Activated CD4-positive, alpha-beta memory T cell treated with anti-CD3 and anti-CD28 coated beads, Interleukin-2, amount 10 ng/mL, durations not matched to agents 7 days and 5 days (primary cell): ENCODE measurements at regions not wholly inside any gene's neighbourhood (a gene's known extent, or its start where the extent isn't known, plus 50 kb on each side); places are given as distances from the start of the nearest gene placed in this dataset.
A peak's percentile ranks its signal among the peaks of the same experiment; 100 is the strongest.

Experiments
- CTCF ChIA-PET: fragments of 350-600 bp; sonication (Branson Sonifier 250); formaldehyde crosslinking; loops from one replicate; lab custom pipeline; 2021; ENCODE audit warnings: antibody characterized with exemption, inconsistent platforms; lab: Charles Lee
- POLR2A ChIA-PET: fragments of 350-600 bp; sonication (Branson Sonifier 250); formaldehyde crosslinking; loops from one replicate; lab custom pipeline; 2021; ENCODE audit warnings: antibody characterized with exemption; lab: Charles Lee
- DNase-seq: peaks from one replicate; pipeline ENCODE4 v3.0.0-alpha.2; 2020
- H3K27ac Mint-ChIP-seq: one replicate; pipeline ENCODE4 v1.8.0; 2021; ENCODE audit warnings: mild to moderate bottlenecking, mixed read lengths
- H3K27me3 Mint-ChIP-seq: one replicate; pipeline ENCODE4 v1.8.0; 2021; ENCODE audit warnings: mixed read lengths
- H3K36me3 Mint-ChIP-seq: one replicate; pipeline ENCODE4 v1.8.0; 2021; ENCODE audit warnings: low read depth, mixed read lengths
- H3K4me1 Mint-ChIP-seq: one replicate; pipeline ENCODE4 v1.8.0; 2021; ENCODE audit warnings: mixed read lengths
- H3K4me3 Mint-ChIP-seq: one replicate; pipeline ENCODE4 v1.8.0; 2021; ENCODE audit warnings: mild to moderate bottlenecking, mixed read lengths
- H3K9me3 Mint-ChIP-seq: one replicate; pipeline ENCODE4 v1.8.0; 2021; ENCODE audit warnings: mixed read lengths

DNA sequence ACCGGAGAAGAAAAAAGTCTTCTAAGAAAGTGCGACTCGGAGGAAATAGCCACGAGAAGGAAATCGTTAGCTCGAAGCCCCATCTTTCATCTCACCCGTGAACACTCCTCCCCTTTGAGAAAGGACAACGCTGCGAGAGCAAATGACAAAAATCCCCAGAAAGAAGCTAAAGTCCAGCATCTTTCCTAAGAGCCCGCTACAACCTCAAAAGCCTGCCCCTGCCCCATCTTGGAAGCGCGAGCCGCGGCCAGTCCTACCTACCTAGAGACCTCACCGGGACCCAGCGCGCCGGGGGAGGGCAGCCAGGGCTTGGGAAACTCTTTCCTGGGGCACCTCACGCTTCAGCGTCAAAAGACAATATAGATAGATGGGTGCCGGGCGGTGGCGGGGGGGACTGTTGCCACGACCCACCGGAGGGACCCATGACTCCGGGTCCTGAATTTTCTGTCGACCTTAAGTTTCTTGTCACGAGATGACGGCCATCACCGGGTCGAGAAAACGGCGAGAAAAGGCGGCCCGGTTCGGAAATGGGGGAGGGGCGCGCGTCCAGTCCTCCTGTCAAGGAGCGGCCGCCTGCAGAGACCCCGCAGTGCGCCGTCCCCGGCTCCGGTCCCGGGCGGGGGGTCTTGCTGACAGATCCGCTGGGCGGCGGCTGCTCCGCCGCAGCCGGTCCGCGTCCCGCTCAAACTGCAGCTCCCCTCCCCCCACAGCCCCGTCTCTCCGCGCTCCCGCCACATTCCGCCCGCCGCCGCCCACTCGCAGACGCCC lies 65.9 kb downstream of the KCNRG start:
- Mint-ChIP-seq H3K4me1 (peaks cover 45% of the 10 kb centered on the region), H3K4me3 (peak overlapping the region; percentile 98), H3K9me3 (no peaks in the 10 kb centered on the region), H3K27ac (peak overlapping the region; percentile 99), H3K36me3 (peaks cover 48% of the 10 kb centered on the region), H3K27me3 (no peaks in the 10 kb centered on the region)
- DNase-seq: peak; percentile 63
- CTCF ChIA-PET: interaction anchor here (1.0 to 10.0 kb wide), 10 partner anchors 45 to 988 kb away, joined by 3 to 82 read pairs (median 10); partner anchors contain the start of genes SPRYD7 and TRIM13
- POLR2A ChIA-PET: interaction anchor here (0.6 to 21.3 kb wide), 44 partner anchors 10 to 1372 kb away, joined by 3 to 661 read pairs (median 4); partner anchors contain the start of genes CAB39L, INTS6, KPNA3 and PHF11

DNA sequence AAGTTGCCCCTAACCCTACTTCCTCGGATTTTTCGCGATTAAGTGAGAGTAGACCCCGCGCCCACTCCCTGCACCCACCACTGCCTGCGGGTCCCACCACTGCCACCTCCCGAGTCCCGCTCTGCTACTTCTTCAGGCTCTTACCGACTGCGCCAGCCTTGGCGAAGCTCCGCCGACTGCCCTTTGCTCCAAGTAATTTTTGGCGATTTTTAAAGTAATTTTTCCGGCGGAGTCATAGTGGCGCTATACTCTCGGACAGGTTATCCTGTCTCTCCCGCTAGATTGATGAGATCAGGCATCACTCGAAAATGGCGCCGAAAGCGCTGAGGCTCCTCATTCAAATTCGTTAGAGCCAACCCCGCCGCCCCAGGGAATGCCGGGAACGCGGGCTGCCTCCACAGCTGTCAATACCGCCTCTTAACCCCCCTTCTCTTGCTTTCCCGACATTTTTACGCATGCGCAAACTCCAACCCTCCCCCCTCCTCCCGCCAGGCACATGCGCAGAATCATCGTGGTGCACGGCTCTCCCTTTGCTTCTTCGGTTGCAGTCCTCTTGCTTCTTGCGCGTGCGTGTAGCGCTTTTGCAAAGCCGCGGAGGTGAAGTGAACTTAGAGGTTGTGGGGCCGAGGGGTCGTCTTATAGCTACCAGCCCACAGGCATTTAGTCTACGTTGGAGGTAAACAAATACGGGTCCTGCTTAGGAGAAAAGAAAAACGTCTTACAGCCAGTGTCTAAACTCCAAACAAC lies 66.6 kb downstream of the KCNRG start:
- no peaks in the 10 kb centered on the region for H3K9me3 Mint-ChIP-seq
- peaks cover 41% of the 10 kb centered on the region for H3K4me1 Mint-ChIP-seq
- H3K27me3 Mint-ChIP-seq: no peaks in the 10 kb centered on the region
- peak; percentile 99 for DNase-seq
- peak overlapping the region; percentile 98 for H3K4me3 Mint-ChIP-seq
- peak overlapping the region; percentile 99 for H3K27ac Mint-ChIP-seq
- ChIA-PET POLR2A (interaction anchor here (0.7 to 21.3 kb wide), 44 partner anchors 11 to 1371 kb away, joined by 3 to 661 read pairs (median 4); partner anchors contain the start of genes CAB39L, INTS6, KPNA3 and PHF11), CTCF (interaction anchor here (1.0 to 10.0 kb wide), 11 partner anchors 17 to 987 kb away, joined by 3 to 82 read pairs (median 4); partner anchors contain the start of genes SPRYD7 and TRIM13)
- H3K36me3 Mint-ChIP-seq: peaks cover 49% of the 10 kb centered on the region

DNA sequence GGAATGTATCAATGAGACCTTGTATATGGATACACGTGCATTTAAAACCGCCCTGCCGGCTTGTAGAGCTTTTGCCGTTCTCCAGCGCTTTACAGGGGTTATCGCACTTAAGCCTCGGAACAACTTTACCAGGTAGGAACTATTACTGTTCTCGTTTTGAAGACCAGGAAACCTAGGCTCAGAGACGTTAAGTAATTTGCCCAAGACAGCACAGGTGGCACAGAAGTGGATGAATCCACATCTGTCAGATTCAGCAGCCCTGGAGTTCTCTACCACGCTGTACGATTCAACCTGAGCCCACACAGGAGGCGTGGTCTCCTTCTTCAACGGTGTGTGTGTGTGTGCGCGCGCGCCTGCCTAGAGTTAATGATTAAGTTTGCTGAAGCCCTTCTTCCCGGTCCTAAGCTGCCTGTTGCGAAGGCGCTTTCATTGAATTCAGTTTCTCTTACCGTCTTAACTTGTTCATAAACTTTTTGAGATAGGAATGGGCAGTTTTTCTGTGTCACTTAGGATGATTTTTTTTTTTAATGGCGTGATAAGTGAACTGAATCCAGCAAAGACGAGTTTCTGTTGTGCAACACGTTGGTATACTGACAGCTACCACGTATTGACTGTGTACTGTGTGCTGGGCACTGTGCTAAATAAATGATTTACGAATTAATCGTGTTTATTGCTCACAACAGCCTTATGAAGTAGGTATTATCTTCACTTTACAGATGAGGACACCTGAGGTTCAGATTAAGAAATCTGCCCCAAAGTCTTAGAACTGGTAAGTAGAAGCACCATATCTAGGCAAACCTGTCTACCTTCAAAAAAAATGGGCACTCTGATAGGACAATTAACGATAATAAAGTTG lies 67.4 kb downstream of the KCNRG start:
- H3K27ac Mint-ChIP-seq: peak overlapping the region; percentile 99
- no peaks in the 10 kb centered on the region for H3K27me3 Mint-ChIP-seq
- peaks cover 45% of the 10 kb centered on the region for H3K36me3 Mint-ChIP-seq
- POLR2A ChIA-PET: interaction anchor here (0.7 to 21.3 kb wide), 41 partner anchors 11 to 1370 kb away, joined by 3 to 661 read pairs (median 4); partner anchors contain the start of genes INTS6, KPNA3, PHF11 and RNASEH2B
- no peaks in the 10 kb centered on the region for H3K9me3 Mint-ChIP-seq
- H3K4me3 Mint-ChIP-seq: peak overlapping the region; percentile 98
- CTCF ChIA-PET: interaction anchor here (1.0 to 10.0 kb wide), 11 partner anchors 16 to 986 kb away, joined by 3 to 82 read pairs (median 4); partner anchors contain the start of genes SPRYD7 and TRIM13
- DNase-seq: peak; percentile 76
- peaks cover 36% of the 10 kb centered on the region for H3K4me1 Mint-ChIP-seq

DNA sequence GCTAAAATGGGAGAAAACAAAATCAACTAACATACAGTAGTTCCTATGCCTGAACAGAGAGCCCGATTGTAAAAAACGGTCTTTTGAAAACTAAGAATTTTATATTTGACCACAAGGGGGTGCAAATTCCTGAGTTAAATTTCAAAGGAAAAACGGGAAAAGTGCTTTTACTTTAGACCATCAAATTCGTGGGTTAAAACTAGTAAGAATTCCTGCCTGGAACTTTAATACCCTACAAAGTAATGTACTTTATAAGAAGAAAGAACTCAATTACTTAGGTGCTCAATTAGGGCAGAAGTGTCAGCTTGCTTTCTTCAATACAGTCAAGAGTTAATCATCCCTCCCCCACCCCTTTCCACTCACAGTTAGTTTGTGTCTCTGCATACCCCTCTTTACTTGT lies 69.8 kb downstream of the KCNRG start:
- H3K4me1 Mint-ChIP-seq: peaks cover 22% of the 10 kb centered on the region
- H3K9me3 Mint-ChIP-seq: no peaks in the 10 kb centered on the region
- no peaks in the 10 kb centered on the region for H3K27me3 Mint-ChIP-seq
- no peak overlapping the region for H3K27ac Mint-ChIP-seq
- H3K36me3 Mint-ChIP-seq: peaks cover 30% of the 10 kb centered on the region
- no peak for DNase-seq
- ChIA-PET POLR2A (interaction anchor here (0.8 to 21.3 kb wide), 5 partner anchors 33 to 825 kb away, joined by 3 to 661 read pairs (median 4); partner anchors contain the start of gene RNASEH2B), CTCF (interaction anchor here (0.7 to 10.0 kb wide), 19 partner anchors 10 to 985 kb away, joined by 3 to 82 read pairs (median 5); partner anchors contain the start of genes SPRYD7 and TRIM13)
- H3K4me3 Mint-ChIP-seq: no peak overlapping the region

DNA sequence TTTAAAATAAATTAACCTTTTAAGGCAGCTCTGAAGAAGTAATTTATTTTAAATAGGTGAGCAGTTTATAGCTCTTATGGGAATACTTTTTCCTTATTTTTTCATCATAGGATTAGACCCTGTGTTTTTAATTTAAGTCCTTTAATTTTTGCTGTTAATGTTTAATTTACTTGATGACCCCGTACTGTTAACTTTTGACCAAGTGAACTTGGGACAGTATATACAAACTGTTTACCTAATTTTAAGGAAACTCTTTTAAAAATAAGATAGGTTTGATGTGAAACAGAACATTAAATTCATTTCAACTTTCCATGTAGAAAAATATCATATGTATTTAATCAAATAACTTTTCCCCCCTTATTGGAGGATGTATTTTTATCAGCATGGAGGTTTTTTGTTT lies 74.4 kb downstream of the KCNRG start:
- H3K9me3 Mint-ChIP-seq: no peaks in the 10 kb centered on the region
- POLR2A ChIA-PET: interaction anchor here (3.2 kb wide), 1 partner anchor 36 kb away, joined by 9 read pairs; no protein-coding TSS in a partner anchor
- H3K36me3 Mint-ChIP-seq: peaks cover 8% of the 10 kb centered on the region
- no peak overlapping the region for H3K4me3 Mint-ChIP-seq
- H3K27me3 Mint-ChIP-seq: no peaks in the 10 kb centered on the region
- peaks cover 7% of the 10 kb centered on the region for H3K4me1 Mint-ChIP-seq
- no peak overlapping the region for H3K27ac Mint-ChIP-seq
- DNase-seq: no peak
- CTCF ChIA-PET: interaction anchor here (0.7 kb wide), 2 partner anchors 575 to 994 kb away, joined by 3 read pairs; no protein-coding TSS in a partner anchor

DNA sequence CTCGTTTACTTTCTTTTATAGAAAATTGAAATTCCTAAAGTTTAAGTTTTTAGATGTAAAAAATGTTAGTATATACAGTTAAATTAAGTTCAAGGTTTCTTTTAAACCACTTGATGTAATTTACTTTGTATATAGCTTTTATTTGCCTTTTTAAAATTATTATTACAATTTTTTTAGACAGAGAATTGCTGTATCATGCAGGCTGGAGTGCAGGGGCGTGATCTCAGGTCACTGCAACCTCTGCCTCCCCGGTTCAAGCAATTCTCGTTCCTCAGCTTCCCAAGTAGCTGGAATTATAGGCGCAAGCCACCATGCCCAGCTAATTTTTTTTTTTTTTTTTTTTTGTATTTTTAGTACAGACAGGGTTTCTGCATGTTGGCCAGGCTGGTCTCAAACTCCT lies 75.0 kb downstream of the KCNRG start:
- CTCF ChIA-PET: interaction anchor here (0.7 kb wide), 2 partner anchors 575 to 994 kb away, joined by 3 read pairs; no protein-coding TSS in a partner anchor
- peaks cover 8% of the 10 kb centered on the region for H3K36me3 Mint-ChIP-seq

DNA sequence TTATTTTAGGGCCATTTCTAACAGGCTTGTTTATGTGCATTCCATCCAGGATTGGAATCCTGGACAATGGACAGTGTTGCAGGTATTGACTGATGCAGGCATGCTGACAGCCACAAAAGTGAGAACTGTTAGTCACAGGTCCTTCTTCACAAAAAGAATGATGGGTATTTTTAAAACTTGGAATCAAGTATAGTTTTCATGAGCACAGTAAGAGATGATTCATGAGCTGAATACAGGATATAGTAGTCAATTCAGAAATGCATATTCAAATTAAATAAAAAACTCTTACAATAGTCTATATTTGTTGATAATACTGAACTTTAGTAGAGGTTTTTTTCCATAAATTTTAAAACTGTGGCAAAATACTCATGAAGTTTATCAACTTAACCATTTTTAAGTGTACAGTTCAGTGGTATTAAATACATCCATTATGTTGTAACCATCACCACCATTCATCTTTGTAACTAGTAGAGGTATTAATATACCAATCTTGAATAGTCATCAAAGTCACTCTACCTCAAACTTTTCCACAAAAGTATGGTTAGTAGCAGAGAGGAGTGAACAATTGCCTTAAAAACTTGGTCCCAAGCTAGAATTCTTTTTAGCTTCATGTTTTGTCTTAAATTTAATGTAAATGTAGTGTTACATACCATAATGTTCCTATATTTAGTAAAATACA lies 79.5 kb downstream of the KCNRG start:
- ChIA-PET POLR2A (interaction anchor here (0.9 to 1.0 kb wide), 2 partner anchors 12 to 13 kb away, joined by 3 to 6 read pairs; no protein-coding TSS in a partner anchor), CTCF (interaction anchor here (1.1 kb wide), 1 partner anchor 10 kb away, joined by 3 read pairs; no protein-coding TSS in a partner anchor)
- Mint-ChIP-seq H3K27me3 (no peaks in the 10 kb centered on the region), H3K4me3 (no peak overlapping the region), H3K27ac (no peak overlapping the region), H3K9me3 (peaks cover 11% of the 10 kb centered on the region), H3K36me3 (peaks cover 27% of the 10 kb centered on the region), H3K4me1 (no peaks in the 10 kb centered on the region)
- DNase-seq: no peak

More for the DNA sequence above, 75.0 kb downstream of the KCNRG start:
- Mint-ChIP-seq H3K27me3 (no peaks in the 10 kb centered on the region), H3K4me1 (peaks cover 2% of the 10 kb centered on the region), H3K27ac (no peak overlapping the region), H3K9me3 (no peaks in the 10 kb centered on the region), H3K4me3 (no peak overlapping the region)
- DNase-seq: no peak
- POLR2A ChIA-PET: interaction anchor here (3.2 kb wide), 1 partner anchor 35 kb away, joined by 9 read pairs; no protein-coding TSS in a partner anchor

DNA sequence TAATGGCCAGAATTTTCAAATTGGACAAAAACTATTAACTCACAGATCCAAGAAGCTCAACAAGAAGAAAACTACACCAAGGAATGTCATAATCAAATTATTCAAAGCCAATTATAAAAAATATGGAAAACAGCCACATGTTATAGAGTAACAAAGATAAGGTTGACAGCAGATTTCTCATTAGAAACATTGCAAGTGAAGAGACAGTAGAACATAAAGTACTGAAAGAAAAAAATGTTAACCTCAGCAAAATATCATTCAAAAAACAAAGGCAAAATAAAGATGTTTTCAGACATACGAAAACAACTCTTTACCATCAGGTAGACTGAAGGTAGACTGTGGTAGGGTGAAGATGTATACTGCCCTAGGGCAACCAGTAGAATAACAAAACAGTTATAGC lies 83.4 kb downstream of the KCNRG start:
- Mint-ChIP-seq H3K4me1 (no peaks in the 10 kb centered on the region), H3K27ac (no peak overlapping the region), H3K27me3 (no peaks in the 10 kb centered on the region), H3K4me3 (no peak overlapping the region), H3K9me3 (peaks cover 11% of the 10 kb centered on the region), H3K36me3 (peaks cover 27% of the 10 kb centered on the region)
- no peak for DNase-seq
- ChIA-PET POLR2A (interaction anchor here (1.4 kb wide), 1 partner anchor 27 kb away, joined by 3 read pairs; no protein-coding TSS in a partner anchor), CTCF (interaction anchor here (1.5 to 1.7 kb wide), 2 partner anchors 13 to 16 kb away, joined by 4 to 6 read pairs; no protein-coding TSS in a partner anchor)

DNA sequence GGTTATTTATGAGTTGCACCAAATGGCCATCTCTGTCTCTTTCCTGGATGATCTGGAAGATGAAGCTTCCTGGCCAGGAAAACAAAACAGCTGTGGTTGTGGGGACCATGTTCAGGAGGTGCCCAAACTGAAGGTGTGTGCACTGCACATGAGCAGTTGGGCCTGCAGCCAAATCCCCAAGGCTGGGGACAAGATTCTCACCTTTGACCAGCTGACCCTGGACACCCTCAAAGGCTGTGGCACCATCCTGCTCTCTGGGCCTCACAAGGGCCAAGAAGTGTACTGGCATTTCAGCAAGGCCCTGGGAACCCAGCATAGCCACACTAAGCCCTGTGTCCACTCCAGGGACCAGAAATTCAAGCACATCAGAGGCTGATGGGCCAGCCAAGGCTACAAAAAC lies 84.2 kb downstream of the KCNRG start:
- POLR2A ChIA-PET: interaction anchor here (1.4 kb wide), 1 partner anchor 26 kb away, joined by 3 read pairs; no protein-coding TSS in a partner anchor
- H3K27me3 Mint-ChIP-seq: no peaks in the 10 kb centered on the region

DNA sequence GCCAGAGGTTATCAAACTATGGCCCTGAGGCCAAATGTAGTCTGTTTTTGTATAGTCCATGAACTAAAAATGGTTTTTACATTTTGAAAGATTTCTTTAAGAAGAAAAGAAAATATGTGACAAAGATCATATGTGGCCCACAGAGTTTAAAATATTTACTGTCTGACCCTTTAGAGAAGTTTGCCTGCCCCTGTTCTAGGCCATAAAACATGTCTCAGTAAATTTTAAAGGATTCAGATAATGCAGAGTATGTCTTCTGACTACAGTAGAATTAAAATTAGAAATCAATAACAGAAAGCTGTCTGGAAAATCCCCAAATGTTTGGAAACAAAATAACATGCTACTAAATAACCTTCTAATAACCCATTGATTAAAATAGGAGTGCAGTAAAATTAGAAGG lies 86.3 kb downstream of the KCNRG start:
- Mint-ChIP-seq H3K27me3 (no peaks in the 10 kb centered on the region), H3K4me3 (no peak overlapping the region), H3K9me3 (peaks cover 11% of the 10 kb centered on the region), H3K27ac (no peak overlapping the region), H3K4me1 (peaks cover 3% of the 10 kb centered on the region), H3K36me3 (peaks cover 30% of the 10 kb centered on the region)
- ChIA-PET CTCF (no interaction called here), POLR2A (interaction anchor here (1.2 to 1.3 kb wide), 2 partner anchors 19 to 22 kb away, joined by 3 to 4 read pairs; no protein-coding TSS in a partner anchor)
- no peak for DNase-seq

More for the DNA sequence above, 84.2 kb downstream of the KCNRG start:
- CTCF ChIA-PET: interaction anchor here (1.5 to 1.7 kb wide), 2 partner anchors 14 to 17 kb away, joined by 4 to 6 read pairs; no protein-coding TSS in a partner anchor
- no peaks in the 10 kb centered on the region for H3K4me1 Mint-ChIP-seq
- H3K9me3 Mint-ChIP-seq: peaks cover 11% of the 10 kb centered on the region
- H3K4me3 Mint-ChIP-seq: no peak overlapping the region
- peaks cover 27% of the 10 kb centered on the region for H3K36me3 Mint-ChIP-seq
- H3K27ac Mint-ChIP-seq: no peak overlapping the region
- no peak for DNase-seq

DNA sequence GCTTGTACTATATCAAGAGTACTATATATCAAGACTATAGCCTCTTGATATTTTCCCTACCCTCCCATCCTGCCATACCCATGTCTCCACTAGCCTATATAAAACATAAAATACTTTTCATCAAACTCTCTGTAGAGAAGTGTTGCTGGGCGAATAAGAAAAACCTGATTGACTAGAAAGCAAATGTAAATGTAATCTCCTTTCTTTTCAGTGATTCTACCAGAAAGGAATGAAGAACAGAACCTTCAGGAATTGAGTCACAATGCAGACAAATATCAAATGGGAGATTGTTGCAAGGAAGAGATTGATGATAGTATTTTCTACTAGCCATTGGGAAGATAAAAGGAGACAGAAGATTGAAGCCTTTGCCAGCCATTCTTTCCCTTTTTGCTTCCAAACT lies 89.2 kb downstream of the KCNRG start:
- no peaks in the 10 kb centered on the region for H3K9me3 Mint-ChIP-seq
- ChIA-PET POLR2A (no interaction called here), CTCF (interaction anchor here (0.8 to 1.7 kb wide), 3 partner anchors 19 to 87 kb away, joined by 3 to 5 read pairs (median 3); no protein-coding TSS in a partner anchor)
- DNase-seq: no peak
- H3K27me3 Mint-ChIP-seq: no peaks in the 10 kb centered on the region
- H3K4me1 Mint-ChIP-seq: peaks cover 12% of the 10 kb centered on the region
- peaks cover 9% of the 10 kb centered on the region for H3K36me3 Mint-ChIP-seq
- no peak overlapping the region for H3K27ac Mint-ChIP-seq
- no peak overlapping the region for H3K4me3 Mint-ChIP-seq
